Stimulated activated naive B cell treated with anti-CD40 and anti-IgM and Interleukin-4, amounts not matched to agents 10 μg/mL and 1 μg/mL and 100 μg/mL, for 72 hours (primary cell): ENCODE measurements at regions not wholly inside any gene's neighbourhood (a gene's known extent, or its start where the extent isn't known, plus 50 kb on each side); places are given as distances from the start of the nearest gene placed in this dataset.

Source experiments
- ATAC-seq, 2 donors: fragments of 150-1000 bp; cut with Tn5 transposase; replicated peaks; 2 replicates each; pipeline ENCODE4 v1.10.0; 2021; ENCODE audit warnings: moderate library complexity in 1 of 2
- DNase-seq: peaks from one replicate; pipeline ENCODE4 v3.0.0; 2021
- H3K27ac Mint-ChIP-seq: one replicate; pipeline ENCODE4 v1.8.0; 2022; ENCODE audit warnings: mild to moderate bottlenecking, mixed read lengths
- H3K27me3 Mint-ChIP-seq, 2 donors: one replicate each; pipeline ENCODE4 v1.8.0; 2022; ENCODE audit warnings: mixed read lengths in 2 of 2
- H3K36me3 Mint-ChIP-seq, 2 donors: one replicate each; pipeline ENCODE4 v1.8.0; 2022; ENCODE audit warnings: mixed read lengths in 2 of 2, mild to moderate bottlenecking in 1 of 2
- H3K4me1 Mint-ChIP-seq, 2 donors: one replicate each; pipeline ENCODE4 v1.8.0; 2022; ENCODE audit warnings: mixed read lengths in 2 of 2, mild to moderate bottlenecking in 1 of 2
- H3K4me3 Mint-ChIP-seq, 2 donors: one replicate each; pipeline ENCODE4 v1.8.0; 2022; ENCODE audit warnings: mild to moderate bottlenecking in 2 of 2, mixed read lengths in 2 of 2, moderate library complexity in 1 of 2
- H3K9me3 Mint-ChIP-seq, 2 donors: one replicate each; pipeline ENCODE4 v1.8.0; 2022; ENCODE audit warnings: mixed read lengths in 2 of 2, mild to moderate bottlenecking in 1 of 2

DNA sequence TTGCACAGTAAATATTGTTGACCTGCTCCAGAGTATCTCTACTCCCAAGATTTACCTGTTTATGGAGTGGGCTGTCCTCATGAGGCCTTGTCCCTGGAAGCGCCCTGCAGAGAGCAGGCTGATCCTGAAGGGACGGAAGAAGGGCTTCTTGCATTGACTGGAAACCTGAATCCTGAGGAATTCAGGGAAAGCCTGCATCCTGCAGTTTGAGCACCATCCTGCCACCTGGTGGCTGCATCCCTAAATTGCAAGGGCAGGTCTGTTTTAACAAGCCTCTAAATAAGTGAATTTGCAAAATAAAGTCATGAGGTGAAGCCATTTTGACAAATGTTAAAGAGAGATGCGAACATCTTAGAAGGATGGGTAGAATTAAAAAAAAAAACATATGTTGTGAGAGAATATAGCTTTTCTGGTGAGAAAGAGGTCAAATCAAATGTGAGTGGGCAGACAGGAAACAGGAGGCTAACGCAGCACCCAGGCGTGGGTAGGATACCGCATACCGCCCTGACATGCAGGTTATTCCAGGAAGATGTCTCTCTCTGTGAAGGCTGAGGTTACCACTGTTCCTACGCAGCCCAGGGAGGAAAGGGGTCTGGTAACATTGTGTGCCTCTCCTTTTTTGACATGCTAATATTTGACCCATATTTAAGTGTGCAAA, 754.9 kb downstream of the RNF144A start:
- H3K27ac Mint-ChIP-seq = no peak overlapping the region
- ATAC-seq (no peak), DNase-seq (no peak)
- H3K9me3 Mint-ChIP-seq = peaks cover 0 to 9% of the 10 kb centered on the region in 2 donors
- H3K36me3 Mint-ChIP-seq = no peaks in the 10 kb centered on the region
- peaks cover 8 to 11% of the 10 kb centered on the region in 2 donors for H3K27me3 Mint-ChIP-seq
- peaks cover 4 to 5% of the 10 kb centered on the region in 2 donors for H3K4me1 Mint-ChIP-seq
- H3K4me3 Mint-ChIP-seq = no peak overlapping the region

DNA sequence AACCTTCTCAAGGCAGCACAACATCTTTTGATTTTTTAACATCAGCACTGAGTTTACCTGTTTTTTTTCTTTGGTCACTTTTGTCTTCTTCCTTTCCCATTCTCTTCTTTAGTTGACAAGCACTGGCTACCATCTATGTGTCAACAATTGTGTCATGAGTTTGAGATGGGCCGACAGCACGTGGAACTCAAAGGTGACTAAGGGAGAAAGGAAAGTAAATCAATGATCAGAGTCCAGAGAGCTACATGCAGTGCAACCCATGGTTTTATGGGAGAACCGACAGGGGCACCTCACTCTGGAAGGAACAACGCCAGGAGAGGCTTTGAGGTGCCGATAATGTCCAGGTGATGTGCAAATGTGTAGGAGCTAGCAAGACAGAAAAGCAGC, 755.5 kb downstream of the RNF144A start:
- Mint-ChIP-seq H3K36me3 (no peaks in the 10 kb centered on the region), H3K27me3 (peaks cover 8 to 11% of the 10 kb centered on the region in 2 donors), H3K4me1 (peaks cover 0 to 2% of the 10 kb centered on the region in 2 donors), H3K4me3 (no peak overlapping the region), H3K27ac (no peak overlapping the region), H3K9me3 (peaks cover 0 to 9% of the 10 kb centered on the region in 2 donors)
- ATAC-seq (no peak), DNase-seq (no peak)

DNA sequence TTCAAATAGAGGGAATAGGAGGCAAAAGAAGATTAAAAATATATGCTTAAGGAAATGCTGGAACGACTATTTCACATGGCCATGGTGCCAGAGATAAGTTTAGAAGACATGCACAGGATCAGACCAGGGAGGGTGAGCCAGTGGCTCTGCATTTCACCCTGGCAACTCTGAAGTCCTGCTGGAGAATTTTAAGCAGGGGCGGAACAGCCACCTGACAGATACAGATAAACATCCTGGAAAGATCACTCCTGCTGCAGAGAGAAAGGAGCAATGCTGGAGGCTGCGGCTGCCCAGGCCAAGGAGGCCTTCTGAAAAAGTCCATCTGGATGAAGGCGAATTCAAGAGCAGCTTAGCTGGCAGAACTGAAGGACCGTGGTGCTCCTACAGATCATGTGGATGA, 755.9 kb downstream of the RNF144A start:
- DNase-seq = no peak
- H3K36me3 Mint-ChIP-seq = no peaks in the 10 kb centered on the region
- ATAC-seq = no peak
- no peak overlapping the region for H3K27ac Mint-ChIP-seq
- peaks cover 0 to 9% of the 10 kb centered on the region in 2 donors for H3K9me3 Mint-ChIP-seq
- H3K4me1 Mint-ChIP-seq = peaks cover 0 to 2% of the 10 kb centered on the region in 2 donors
- H3K4me3 Mint-ChIP-seq = no peak overlapping the region
- H3K27me3 Mint-ChIP-seq = peaks cover 8 to 11% of the 10 kb centered on the region in 2 donors

DNA sequence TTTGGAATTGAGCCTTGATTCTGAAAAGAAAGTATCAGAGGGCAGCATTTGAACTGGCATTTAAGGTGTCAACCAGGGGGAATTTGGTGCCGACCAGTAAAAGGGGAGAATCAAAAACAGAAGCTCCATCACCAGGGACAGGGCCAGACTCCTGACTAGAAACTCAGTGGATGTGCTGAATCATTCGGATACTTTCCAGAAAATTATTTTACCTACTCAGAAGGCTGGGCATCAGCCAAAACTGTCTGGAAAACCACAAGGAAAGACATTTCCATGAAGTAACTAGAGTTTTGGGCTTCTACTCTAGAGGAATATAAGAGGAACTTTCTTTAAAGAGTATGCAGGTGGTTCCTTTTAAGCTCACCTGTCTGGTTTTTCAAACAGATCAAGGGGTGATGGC, 756.6 kb downstream of the RNF144A start:
- Mint-ChIP-seq H3K4me1 (peaks cover 0 to 2% of the 10 kb centered on the region in 2 donors), H3K27me3 (peaks cover 8 to 11% of the 10 kb centered on the region in 2 donors), H3K4me3 (no peak overlapping the region), H3K36me3 (no peaks in the 10 kb centered on the region), H3K27ac (no peak overlapping the region), H3K9me3 (peaks cover 0 to 9% of the 10 kb centered on the region in 2 donors)
- ATAC-seq (no peak), DNase-seq (no peak)

DNA sequence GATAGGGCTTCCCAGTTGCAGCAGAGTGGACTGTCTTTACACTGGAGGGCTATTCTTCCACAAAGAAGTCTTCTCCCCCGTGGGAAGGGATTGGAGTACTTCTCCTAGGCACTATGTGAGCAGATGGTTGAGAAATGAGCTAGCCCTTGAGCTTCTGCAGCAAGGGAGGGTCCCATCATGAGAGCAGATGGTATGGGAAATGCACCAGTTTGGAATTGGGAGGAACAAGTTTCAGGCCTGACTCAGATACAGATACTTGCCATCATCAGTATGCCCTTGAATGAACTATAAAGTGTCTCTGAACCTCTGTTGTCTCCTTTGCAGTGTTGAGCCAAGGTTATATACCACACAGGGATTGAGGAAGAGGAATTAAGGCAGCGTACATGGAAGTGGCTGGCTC, 757.4 kb downstream of the RNF144A start:
- Mint-ChIP-seq H3K9me3 (peaks cover 0 to 9% of the 10 kb centered on the region in 2 donors), H3K27ac (no peak overlapping the region), H3K4me1 (peaks cover 0 to 2% of the 10 kb centered on the region in 2 donors), H3K27me3 (peaks cover 8 to 11% of the 10 kb centered on the region in 2 donors), H3K36me3 (no peaks in the 10 kb centered on the region), H3K4me3 (no peak overlapping the region)
- no peak for ATAC-seq
- DNase-seq = no peak

DNA sequence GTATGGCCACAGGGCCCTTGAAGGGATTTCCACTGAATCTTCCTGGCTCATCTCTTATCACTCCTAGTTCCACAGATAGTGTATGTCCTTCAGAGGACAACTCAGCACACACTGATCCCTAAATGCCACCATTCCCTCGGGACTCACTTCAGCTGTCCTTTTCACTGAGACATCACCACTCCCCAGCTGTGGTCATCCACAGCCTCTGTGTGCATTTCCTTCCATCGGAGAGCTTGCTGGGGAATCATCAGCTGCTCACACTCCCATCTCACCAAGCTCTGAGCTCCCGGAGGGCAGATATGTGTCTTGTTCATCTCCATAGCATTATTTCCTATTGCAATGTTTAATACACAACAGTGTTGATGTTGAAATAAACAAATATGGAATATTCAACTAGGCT, 759.5 kb downstream of the RNF144A start:
- Mint-ChIP-seq H3K36me3 (no peaks in the 10 kb centered on the region), H3K27ac (no peak overlapping the region), H3K4me1 (peaks cover 0 to 2% of the 10 kb centered on the region in 2 donors), H3K9me3 (peaks cover 0 to 9% of the 10 kb centered on the region in 2 donors), H3K4me3 (no peak overlapping the region), H3K27me3 (peaks cover 8 to 11% of the 10 kb centered on the region in 2 donors)
- DNase-seq (no peak), ATAC-seq (no peak)

DNA sequence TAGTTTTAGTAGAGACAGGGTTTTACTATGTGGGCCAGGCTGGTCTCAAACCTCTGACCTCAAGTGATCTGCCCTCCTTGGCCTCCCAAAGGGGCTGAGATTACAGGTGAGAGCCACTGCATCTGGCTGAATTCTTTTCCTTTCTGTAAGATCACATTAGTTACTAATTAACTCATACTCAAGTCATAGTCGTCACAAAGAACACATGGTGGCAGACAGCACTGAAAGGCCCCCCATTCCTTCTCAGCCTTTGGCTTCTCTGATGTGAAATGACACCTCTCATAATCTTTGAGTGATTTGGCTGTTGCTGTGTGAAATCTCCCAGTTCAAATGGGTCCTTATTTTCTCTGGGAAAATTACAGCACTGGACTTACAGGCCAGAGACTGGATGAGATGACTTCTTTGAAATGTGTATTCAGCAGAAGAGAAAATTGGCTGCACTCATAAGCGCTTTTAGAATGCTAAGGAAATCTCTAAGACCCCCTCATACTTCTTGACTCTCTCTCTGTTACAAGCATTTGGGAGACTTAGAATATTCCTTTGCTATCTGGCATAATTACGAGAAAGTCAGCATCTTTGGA, 764.8 kb downstream of the RNF144A start:
- H3K4me3 Mint-ChIP-seq = no peak overlapping the region
- no peaks in the 10 kb centered on the region for H3K4me1 Mint-ChIP-seq
- H3K36me3 Mint-ChIP-seq = no peaks in the 10 kb centered on the region
- H3K27me3 Mint-ChIP-seq = no peaks in the 10 kb centered on the region
- H3K27ac Mint-ChIP-seq = no peak overlapping the region
- no peak for ATAC-seq
- no peak for DNase-seq
- no peaks in the 10 kb centered on the region for H3K9me3 Mint-ChIP-seq

DNA sequence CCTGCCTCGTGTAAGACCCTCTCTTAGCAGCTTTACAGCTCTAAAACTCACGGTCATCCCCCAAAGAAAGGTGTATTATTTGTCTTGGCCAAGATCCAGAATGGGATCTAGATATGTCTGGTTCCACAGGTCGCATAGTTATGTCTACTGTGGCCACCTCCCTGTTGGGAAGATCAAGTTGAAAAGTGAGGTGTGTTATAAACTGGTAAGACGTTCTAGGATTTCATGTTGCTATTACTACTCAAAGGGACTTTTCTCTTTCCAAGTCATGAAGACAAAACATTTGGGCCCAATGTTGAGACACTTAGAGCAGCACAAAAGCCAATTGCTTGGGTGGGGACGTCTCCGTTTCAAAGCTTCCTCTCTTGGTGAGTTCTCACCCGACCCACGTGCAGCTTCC, 766.0 kb downstream of the RNF144A start:
- ATAC-seq = no peak
- H3K36me3 Mint-ChIP-seq = no peaks in the 10 kb centered on the region
- no peak overlapping the region for H3K4me3 Mint-ChIP-seq
- H3K4me1 Mint-ChIP-seq = no peaks in the 10 kb centered on the region
- no peak overlapping the region for H3K27ac Mint-ChIP-seq
- no peaks in the 10 kb centered on the region for H3K27me3 Mint-ChIP-seq
- no peaks in the 10 kb centered on the region for H3K9me3 Mint-ChIP-seq
- DNase-seq = no peak

DNA sequence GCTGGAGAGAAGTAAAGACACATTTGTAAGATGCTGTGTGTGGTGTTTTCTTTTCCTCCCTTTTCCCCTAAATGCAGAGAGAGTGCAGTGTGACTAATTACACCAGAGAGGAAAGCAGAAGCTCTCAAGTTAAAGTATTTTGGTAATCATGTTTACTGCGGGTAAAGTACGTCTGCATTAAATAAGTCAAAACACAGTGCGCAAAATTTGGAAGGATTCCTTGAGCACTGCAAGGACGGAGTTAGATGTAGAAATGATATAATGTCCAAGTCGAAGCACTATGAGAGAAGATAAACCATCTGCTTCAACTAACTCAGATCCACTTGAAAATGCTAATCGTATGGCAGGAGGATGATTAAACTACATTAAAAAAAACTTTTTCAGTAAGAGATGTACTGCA, 766.5 kb downstream of the RNF144A start:
- DNase-seq (no peak), ATAC-seq (no peak)
- Mint-ChIP-seq H3K4me3 (no peak overlapping the region), H3K27me3 (no peaks in the 10 kb centered on the region), H3K36me3 (no peaks in the 10 kb centered on the region), H3K9me3 (no peaks in the 10 kb centered on the region), H3K27ac (no peak overlapping the region), H3K4me1 (no peaks in the 10 kb centered on the region)

DNA sequence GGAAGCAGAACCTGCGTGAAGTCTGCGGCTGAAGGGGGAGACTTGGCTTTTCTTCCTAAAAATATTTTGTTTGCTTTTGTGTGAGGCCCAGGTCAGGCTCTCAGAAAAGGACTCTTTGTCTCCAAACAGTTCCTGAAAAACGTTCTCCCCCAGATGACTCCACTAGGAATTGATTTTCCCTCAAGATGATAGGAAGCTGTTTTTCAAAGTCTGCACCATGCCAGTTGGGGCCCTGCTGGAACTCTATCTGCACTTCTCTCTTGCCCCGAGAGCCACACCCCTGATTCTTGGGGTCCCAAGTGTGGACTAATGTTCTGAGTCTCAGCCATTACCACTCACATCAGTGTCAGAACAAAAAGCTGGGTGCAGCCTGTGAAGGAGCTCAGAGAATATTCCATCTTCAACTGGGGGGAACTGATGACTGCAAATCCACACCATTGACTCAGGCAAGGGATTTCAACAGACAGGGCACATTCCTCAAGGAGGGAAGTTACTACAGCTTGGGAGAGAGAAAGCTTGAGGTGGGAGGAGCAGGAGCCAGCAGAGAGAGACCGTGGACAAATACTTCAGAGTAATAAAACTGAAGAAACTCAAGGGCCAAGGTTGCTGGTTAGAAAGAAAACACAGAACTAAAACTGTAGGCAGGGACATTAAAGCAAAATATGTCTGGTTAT, 768.3 kb downstream of the RNF144A start:
- ATAC-seq = no peak
- Mint-ChIP-seq H3K4me1 (no peaks in the 10 kb centered on the region), H3K27ac (no peak overlapping the region), H3K36me3 (no peaks in the 10 kb centered on the region), H3K27me3 (no peaks in the 10 kb centered on the region), H3K9me3 (no peaks in the 10 kb centered on the region), H3K4me3 (no peak overlapping the region)
- DNase-seq = no peak

DNA sequence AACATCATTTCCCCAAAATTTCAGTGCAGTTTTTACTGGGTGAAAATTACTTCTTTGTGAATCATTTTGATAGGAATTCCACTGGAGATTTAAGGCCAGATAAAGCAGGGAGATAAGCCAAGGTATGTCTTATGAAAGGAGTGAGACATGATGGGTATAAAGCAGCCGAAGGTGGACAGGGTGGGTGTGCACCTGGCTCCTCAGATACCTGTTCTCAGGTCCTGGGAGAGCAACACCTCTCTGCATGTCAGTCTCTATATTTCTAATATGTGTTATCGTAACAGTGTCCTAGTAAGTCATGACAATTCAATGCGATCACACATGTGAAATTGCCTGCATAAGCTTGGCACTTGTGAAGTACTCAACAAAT, 768.8 kb downstream of the RNF144A start:
- Mint-ChIP-seq H3K27ac (no peak overlapping the region), H3K27me3 (no peaks in the 10 kb centered on the region), H3K4me1 (no peaks in the 10 kb centered on the region), H3K9me3 (no peaks in the 10 kb centered on the region), H3K36me3 (no peaks in the 10 kb centered on the region), H3K4me3 (no peak overlapping the region)
- DNase-seq (no peak), ATAC-seq (no peak)

DNA sequence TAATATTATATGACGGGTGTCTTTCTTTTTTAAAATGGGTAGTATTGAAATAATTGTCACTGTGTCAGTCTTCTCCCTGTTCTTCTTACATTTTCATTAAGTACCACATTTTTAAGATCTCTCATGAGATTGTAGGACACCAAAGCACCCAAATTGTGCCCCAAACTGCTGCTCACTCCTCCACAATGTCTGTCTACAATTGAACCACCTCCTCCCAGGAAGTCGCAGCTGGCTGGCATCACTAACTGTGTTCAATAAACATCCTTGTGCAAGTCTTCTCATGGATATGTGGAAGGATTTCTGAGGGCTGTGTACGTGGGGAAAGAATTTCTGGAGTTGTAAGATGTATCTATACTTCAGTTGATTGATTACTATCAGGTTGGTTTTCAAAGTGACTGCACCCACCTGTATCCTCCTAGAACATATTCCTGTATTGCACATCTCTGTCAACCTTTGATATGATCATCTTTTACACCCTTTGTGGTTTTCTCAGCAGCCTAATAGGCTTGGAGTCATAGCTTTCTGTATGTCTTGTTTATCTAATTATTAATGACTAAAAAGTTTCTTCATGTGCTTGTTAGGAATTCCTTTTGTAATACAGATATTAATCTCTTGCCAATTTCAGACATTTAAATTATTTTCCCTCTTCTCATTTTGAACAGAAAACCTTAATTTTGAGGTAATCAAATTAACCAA, 774.9 kb downstream of the RNF144A start:
- Mint-ChIP-seq H3K27ac (no peak overlapping the region), H3K27me3 (no peaks in the 10 kb centered on the region), H3K4me3 (no peak overlapping the region), H3K9me3 (no peaks in the 10 kb centered on the region), H3K36me3 (no peaks in the 10 kb centered on the region), H3K4me1 (no peaks in the 10 kb centered on the region)
- DNase-seq (no peak), ATAC-seq (no peak)

DNA sequence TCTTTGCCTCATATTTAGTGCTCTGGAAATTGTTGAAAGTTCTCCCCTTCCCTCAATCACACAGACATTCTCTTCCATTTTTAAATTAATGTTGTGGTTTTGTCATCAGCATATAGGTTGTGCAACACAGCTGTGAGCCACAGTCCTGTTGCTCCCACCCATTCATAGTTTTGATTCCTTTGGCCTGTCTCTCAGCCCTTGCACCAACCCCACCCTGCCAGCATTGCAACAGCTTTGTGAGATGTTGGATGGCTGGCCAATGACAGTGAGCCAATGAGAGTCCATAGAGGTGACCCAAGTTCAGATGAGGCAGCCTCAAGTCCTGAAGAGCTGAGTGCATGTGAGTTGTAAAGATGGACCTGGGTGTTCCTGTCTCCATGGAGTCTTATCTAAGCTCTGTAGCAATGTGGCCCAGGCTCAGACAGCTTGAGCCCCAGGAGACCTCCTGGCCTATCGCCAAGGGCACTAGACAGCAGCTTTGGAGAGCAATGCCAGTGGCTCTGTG, 775.5 kb downstream of the RNF144A start:
- H3K9me3 Mint-ChIP-seq = no peaks in the 10 kb centered on the region
- H3K4me3 Mint-ChIP-seq = no peak overlapping the region

DNA sequence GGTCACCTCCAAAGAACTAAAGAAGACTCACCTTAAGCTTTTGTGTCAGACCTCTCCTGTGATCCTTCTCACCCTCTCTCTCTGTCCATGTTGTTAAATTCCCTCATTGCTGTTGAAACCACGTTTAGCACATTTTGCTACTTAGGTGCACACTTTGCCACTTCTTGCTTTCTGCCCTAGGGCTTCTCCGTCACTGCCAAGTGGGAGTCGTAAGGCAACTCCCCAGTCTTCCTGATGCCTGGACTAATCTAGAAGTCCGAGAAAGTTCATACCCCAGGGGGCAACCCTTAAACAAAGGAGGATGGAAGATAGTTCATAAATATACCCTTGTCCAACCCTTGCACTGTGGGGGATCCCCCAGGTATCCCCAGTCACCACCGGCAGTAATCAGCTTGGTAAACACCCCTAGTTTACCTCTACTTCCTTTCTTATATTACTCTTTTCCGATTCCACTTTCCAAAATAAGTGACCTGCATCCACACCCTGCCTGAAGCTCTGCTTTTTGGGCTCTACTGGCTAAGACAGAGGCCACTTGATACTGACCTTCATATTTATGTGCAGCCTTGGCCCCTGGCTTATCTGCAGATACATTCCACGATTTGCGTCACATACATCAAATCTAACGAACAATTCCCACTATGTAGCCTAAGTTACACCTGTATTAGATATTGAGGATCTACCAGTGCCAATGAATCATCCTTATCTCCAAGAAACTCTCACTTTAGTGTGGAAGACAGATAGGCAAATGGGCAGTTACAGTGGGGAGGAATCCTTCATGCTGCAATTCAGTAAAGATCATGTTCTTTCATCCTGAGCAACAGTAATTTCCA, 776.2 kb downstream of the RNF144A start:
- Mint-ChIP-seq H3K36me3 (no peaks in the 10 kb centered on the region), H3K4me1 (no peaks in the 10 kb centered on the region), H3K27me3 (no peaks in the 10 kb centered on the region), H3K27ac (no peak overlapping the region), H3K4me3 (no peak overlapping the region), H3K9me3 (no peaks in the 10 kb centered on the region)
- ATAC-seq (no peak), DNase-seq (no peak)

More for the DNA sequence above, 775.5 kb downstream of the RNF144A start:
- DNase-seq (no peak), ATAC-seq (no peak)
- Mint-ChIP-seq H3K27ac (no peak overlapping the region), H3K36me3 (no peaks in the 10 kb centered on the region), H3K27me3 (no peaks in the 10 kb centered on the region), H3K4me1 (no peaks in the 10 kb centered on the region)
